ENCODE measurements at regions not wholly inside any gene's neighbourhood (a gene's known extent, or its start where the extent isn't known, plus 50 kb on each side); places are given as distances from the start of the nearest gene placed in this dataset.

DNA sequence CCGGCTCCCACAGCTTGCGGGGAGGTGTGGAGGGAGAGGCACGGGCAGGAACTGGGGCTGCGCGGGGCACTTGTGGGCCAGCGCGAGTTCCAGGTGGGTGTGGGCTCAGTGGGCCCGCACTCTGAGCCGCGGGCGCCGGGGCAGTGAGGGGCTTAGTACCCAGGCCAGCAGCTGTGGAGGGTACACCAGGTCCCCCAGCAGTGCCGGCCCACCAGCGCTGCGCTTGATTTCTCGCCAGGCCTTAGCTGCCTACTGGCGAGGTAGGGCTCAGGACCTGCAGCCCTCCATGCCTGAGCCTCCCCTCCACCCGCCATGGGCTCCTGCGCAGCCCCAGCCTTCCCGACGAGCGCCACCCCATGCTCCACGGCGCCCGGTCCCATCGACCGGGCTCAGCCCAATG is 337.9 kb upstream of the ACVR2A start:
- no peak for DNase-seq (ENCODE audit: low read depth in 2 of 2)

DNA sequence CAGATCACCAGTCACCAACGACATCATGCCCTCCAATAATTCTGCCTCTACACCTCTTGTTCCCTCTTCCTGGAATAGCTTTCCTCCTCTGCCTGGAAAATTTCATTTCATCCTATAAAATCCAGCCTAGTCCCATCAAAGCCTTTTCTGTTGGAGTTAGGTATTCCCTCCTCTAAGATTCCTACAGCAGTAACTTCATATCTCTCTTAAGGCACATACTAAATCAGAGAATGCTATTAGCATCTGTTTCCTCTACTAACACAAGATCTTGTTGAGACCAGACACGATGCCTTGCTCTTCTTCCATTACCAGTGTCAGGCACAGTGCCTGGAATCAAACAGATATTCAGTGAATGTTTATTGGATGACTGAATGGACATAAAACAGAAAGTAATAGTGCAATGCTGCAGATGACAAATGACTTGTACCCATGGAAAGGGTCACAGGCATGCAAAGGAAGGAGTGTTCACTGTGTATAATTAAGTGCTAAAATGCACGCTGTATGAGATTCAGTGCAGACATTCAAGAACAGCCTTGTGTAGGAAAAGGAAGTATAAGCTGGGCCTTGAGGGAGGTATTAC is 342.0 kb upstream of the ACVR2A start:
- DNase-seq (ENCODE audit: low read depth in 2 of 2), result no peak

DNA sequence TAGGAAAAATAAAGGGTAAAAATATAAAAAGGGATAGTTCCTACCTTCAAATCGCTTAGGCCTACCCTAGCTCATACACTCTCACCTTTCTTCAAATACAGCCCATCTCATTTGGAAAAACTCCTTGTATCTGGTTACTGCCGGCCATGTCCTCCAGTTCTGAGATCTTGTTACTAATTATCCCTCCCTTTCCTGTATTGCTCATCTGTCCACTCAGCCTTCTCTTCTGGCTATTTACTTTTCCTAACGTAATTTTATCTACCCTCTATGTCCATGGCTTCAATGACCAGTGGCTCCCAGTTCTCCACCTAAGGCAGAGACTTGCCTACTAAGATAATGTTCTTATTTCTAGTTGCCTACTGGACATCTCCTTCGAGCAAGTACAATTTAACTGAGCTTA is 342.9 kb upstream of the ACVR2A start:
- DNase-seq (ENCODE audit: low read depth in 2 of 2), result no peak

DNA sequence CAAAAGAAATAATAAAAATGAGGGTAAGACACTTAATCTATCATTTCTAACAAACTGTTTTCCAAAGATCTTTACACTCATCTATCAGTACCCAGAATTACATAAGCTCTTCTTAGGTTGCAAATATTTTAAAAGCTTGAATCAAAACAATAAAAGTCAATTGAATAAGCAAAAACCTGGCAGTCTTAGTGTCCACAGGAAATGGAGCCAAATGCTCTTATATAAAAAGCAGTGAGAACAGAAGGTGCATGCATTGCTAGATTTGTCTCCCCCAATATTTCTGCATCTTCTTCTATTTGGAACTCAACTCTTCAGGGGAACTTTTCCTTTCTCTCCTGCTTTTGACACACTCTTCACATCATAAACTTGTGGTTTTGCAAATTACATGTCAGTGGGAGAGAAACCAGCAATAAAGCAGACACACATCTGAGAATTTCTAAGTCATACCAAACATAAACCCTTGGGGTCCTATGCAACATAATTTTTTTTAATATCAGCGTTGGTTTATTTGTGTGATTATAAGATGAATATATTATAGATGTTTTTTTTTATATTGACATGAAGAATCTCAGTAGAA is 343.9 kb upstream of the ACVR2A start:
- no peak for DNase-seq (ENCODE audit: low read depth in 2 of 2)

DNA sequence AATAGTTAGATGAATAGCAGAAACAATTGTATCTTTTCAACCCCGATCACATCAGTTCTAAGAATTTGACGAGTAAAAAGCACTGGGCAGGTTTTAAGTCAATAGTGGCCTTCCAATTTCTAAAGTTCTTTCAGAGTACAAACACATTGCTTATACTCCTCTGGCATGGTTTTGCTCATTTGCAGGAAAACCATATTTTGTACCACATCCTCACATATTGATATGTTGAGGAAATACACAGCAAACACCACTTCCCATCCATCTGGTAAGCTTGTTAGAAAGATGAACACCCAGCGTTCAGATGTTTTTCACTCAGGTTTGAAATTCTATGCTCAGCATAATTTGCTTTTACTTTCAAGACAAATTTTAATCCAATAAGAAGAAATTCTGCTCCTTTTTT is 344.6 kb upstream of the ACVR2A start:
- no peak for DNase-seq (ENCODE audit: low read depth in 2 of 2)

DNA sequence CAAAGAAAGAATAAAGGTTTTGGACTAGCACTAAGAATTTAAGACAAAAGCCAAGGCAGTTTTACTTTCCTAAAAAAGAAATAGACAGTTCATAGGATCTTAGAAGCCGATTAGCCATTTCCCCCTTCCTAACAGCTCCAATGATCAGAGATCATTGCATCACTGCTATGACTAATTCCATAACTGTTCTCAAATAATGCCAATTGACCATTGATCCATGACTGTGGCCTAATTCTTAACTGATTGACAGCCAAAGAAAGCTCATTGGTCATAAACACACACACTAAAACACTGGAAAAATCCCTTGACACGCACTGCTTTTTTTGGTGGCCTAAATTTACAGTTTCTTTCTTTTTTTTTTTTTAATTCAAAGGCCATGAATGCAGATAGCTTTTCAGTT is 345.0 kb upstream of the ACVR2A start:
- no peak for DNase-seq (ENCODE audit: low read depth in 2 of 2)

DNA sequence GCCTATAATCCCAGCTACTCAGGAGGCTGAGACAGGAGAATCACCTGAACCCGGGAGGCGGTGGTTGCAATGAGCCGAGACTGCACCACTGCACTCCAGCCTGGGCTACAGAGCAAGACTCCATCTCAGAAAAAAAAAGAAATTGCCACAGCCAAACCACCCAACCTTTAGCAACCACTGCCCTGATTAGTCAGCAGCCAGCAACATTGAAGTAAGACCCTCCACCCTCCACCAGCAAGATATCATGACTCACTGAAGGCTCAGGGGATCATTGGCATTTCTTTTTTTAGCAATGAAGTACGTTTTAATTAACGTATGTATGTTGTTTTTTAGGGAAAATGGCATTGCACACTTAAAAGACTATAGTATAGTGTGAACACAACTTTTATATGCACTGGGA is 349.1 kb upstream of the ACVR2A start:
- DNase-seq (ENCODE audit: low read depth in 2 of 2), result no peak

DNA sequence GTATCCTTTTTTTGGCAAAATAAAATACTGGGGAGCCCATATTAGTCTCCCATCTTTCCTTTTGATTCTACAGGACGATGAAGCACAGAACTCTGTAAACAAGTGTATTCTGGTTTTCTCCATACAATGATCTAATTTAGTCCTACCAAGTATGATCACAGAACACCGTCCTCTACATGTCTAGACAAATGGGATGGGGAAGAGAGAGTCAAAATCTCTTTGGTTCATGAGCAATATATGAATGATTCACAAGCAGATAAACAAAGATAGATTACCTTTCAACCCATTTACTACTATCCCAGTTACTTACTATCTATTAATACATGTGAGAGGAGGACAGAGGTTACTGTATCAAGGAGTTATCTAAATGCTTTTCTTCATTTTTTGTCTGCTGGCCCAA is 352.4 kb upstream of the ACVR2A start:
- no peak for DNase-seq (ENCODE audit: low read depth in 2 of 2)

DNA sequence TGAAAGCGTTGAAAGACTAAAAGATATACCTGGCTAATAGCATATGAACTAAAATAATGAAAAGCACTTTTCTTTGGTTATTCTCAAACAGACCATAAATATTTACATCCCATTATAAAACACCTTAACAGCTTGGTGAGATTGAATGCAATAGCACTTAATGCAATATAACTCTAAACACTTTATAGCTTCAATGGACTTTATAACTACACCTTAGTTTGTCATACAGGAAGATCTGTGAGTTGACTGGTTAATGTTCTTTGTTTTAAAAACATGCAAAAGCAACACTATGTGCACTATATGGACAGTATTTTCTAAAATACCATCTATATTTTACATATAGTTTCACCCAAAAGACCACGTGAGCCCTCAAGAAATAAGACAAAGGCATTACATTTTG is 353.3 kb upstream of the ACVR2A start:
- DNase-seq (ENCODE audit: low read depth in 2 of 2), result no peak

DNA sequence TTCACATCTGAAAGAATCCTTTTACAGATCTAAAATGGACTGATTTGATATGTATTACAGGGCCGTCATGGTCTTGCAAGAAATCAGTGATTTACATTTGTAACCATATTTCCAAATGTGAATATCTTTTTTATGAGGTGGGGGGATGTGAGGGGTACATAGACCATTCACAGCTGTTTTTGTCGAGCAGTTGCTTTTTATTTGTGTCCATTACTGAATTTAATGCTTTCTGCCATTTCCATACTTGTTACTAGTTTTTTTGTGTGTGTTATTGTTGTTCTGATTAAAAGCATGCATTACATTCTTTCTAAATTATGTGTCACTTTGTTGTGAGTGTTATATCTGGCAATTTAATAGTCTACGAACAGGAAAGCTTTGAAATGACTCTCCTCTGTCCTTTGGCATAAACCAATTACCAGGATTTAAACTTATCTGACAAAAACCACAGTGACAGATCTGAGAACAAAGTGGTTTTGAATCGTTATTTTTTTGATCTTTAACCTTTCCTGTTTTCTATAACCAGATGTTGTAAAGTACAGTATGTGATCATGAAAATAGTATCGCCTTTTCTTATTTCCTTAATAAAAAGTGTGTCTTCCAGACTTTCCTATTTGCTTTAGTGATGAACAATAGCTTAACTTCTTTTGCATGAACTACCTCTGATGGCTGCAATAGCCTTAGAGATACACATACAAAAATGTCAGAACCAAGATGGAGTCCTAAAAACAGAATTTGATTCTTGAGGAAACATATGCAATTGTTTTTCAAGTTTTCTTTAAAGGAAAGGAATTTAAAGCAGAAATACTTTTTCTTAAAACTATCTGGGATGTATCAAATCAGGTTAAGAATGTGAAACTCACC is 354.2 kb upstream of the ACVR2A start:
- no peak for DNase-seq (ENCODE audit: low read depth in 2 of 2)

DNA sequence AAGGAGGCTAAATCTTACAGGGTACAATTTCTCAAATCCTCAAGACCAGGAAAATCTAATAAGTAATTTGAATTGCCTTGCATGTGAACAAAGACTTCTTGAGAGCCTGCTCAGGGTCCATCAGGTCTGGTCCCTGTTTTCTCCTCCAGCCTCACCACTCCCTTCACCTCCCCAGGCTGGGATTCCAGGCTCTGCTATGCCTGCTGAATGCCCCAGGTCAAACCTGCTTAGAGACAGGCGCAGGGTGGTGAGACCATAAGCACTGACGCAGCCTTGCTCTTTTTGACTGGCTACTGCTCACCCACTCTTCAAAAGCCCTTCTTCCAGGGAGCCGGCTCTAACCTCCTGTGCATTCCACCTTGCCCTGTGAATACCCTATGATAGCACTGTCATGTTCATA is 356.4 kb upstream of the ACVR2A start:
- DNase-seq (ENCODE audit: low read depth in 2 of 2), result no peak

DNA sequence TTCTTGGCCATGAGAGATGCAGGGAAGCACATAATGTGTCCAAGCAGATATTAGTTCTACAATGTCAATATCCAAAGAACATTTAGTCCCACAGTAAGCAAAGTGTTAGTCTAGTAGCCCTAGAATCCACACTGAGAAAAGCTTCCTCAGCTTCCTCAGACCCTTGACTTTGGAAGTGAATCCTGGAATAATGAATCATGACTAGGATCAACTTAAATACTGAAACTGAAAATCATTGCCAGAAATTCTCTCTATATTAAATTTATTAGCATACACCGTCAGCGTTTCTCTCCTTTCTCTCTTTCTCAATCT is 356.9 kb upstream of the ACVR2A start:
- DNase-seq (ENCODE audit: low read depth in 2 of 2), result no peak

DNA sequence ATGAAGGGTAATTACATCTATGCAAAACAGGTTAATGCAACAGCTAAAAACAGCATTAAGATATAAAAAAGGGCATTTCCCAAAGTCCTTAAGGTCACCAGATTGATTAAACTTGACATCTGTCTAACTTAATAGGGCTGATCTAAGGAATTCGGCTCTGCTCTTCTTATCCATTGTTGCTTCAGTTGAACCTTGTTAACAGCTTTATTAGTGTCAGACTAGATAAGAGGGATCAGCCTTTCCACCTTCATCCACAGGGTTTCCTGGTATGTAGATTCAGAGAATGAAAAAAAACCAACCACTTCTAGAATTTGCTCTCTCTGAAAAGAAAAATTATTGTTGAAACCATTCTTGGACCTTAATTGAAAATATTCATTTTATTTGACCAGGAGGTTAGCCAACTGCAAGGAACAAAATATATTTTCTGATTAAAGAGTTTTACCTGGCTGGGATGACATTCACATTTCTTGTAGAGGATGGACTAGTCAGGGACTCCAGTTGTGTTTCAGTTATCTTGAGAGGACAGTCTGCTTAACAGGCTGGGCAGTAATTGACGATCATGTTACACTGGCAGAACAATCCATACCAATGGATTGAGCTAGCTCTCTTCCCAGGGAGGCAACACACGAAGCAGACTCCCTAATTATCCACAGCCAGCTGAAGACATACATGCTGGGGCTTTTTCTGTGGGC is 357.4 kb upstream of the ACVR2A start:
- DNase-seq (ENCODE audit: low read depth in 2 of 2), result no peak

DNA sequence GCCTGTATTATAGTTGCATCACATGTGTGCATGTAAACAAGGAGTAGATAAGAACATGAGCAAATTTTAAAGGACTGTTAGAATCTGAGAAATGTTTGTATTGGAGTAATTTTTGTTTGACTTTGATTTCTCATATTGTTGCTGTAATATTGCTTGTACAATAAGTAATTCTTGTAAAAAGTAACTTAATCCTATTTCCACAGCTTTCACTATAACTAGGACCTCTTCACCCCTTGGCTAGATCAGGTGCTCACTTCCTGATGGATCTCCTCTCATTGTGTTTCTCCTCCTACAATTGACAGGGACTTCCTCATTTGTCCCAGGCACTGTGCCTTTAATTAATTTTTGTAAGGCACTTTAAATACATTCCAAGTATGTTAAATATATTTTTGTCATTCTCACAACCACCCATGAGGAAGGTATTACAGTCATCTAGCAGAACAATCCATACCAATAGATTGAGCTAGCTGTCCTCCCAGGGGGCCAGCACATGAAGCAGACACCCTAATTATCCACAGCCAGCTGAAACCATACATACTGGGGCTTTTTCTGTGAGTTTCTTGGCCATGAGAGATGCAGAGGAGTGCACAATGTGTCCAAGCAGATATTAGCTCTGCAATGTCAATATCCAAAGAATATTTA is 359.5 kb upstream of the ACVR2A start:
- no peak for DNase-seq (ENCODE audit: low read depth in 2 of 2)

DNA sequence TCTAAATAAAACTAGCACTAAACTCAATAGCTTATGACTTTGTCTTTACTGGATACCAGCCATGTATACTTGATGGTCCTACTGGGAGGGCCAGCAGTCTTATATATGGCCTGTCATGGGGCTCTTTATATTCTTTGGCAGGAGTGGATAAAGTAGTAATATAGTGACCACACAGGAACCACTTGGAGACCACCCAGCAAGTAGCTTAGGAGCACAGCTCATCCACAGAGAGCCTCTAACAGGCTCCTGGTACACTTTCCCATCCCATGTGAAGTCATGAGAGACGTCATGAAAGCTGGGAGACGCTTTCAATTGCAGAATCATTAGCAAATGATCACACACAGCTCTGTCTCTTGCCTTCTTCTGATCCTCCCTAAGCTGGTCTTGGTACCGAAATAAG is 360.9 kb upstream of the ACVR2A start:
- no peak for DNase-seq (ENCODE audit: low read depth in 2 of 2)

DNA sequence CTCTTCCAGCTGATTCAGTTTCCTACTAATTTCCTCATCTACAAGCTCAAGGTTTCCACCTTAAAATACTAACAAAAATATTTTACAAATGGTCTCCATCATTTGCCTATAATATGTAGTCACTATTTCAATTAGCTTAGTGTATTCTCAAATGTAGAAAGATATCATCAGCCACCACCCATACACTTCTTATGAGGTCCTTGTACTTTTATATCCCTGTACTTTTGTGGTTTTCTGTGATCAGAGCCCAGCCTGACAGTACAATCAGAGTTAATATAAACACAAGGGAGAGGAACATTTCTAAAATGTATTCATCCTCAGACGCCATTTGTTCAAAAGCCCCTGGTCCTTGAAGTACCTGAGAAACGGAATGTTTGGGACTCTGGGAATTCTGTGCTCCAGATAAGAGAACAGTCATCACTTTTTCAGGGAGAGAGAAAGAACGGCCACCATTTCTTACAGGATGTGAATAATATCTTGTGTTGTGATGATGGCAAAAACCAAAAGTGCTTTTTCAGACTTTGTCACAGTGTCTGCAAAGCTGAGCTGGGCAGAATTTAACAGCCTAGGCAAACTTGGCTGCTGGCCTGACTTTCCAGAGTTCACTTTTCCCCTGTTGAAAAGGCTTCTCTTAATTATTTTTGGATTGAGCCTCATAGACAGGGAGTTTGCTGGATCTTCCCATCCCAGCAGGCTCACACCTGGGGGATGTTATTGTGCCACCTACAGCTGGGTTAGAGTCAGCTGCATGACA is 361.7 kb upstream of the ACVR2A start:
- no peak for DNase-seq (ENCODE audit: low read depth in 2 of 2)

DNA sequence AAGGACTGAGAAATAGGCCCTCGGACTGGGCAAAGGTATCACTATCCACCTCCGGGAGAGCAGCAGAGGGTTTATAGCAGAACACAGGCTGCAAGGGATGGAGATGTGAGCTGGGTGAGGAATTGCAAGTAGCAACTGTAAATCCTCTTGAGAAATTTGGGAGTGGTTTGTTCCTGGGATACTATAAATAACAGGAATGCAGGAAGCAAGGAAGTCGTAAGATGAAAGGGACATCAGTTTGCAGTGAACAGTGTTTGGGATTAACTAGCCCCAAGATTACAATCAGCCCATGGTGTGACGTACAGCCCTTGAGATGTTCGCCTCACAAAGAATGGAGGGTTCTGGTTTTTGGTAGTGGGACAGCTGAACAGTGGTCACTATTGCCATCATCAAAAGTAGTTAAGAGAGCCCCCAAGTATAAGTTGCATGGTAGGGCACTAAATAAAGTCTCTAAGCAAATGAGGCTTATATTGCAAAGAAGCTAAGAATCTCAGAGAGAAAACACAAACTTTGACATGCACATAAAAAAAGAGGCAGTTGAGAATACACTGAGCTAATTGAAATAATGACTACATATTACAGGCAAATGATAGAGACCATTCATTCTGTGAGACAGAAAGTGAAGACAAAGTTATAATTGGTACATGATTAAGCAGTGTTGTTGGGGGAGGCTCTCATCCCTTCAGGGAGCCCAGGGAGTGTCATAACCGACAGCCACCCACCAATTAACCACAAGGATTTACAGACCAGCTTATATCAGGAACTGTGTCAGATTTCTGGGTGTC is 362.5 kb upstream of the ACVR2A start:
- no peak for DNase-seq (ENCODE audit: low read depth in 2 of 2)

DNA sequence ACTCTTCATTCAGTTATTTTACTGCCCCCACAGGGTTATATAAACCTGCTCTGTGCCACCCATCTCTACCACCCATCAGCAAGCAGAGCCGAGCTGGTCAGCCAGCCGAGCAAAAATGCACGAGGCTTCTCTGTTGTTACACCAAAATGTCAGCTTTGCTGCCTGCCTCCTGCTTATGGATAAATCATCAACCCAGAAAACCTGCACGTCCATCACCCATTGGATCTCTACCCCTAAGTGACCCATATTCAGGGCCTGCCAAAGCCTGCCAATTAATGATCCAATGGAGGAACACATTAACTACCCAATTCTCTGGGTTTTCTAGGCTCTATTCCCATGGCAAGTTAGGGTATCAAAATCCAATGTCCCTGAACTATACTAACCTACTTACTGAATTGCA is 365.5 kb upstream of the ACVR2A start:
- DNase-seq (ENCODE audit: low read depth in 2 of 2), result no peak

DNA sequence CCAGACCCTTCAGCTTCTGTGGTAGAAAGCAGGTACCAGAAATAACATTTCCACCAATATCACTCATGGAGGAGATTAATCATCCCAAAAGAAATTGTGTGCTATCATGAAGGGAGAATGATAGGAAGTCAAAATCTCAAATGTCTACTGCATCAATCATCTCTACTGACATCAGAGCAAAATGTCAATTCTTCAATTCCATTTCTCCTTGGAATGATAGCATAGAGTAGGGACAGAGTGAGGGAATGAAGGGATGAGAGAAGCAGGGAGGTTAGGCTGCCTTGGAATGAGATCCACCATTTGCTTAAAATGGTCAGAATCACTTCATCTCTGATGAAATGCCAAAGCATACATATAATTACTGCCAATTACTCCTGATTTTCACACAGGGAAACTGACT is 371.8 kb upstream of the ACVR2A start:
- DNase-seq (ENCODE audit: low read depth in 2 of 2), result no peak

DNA sequence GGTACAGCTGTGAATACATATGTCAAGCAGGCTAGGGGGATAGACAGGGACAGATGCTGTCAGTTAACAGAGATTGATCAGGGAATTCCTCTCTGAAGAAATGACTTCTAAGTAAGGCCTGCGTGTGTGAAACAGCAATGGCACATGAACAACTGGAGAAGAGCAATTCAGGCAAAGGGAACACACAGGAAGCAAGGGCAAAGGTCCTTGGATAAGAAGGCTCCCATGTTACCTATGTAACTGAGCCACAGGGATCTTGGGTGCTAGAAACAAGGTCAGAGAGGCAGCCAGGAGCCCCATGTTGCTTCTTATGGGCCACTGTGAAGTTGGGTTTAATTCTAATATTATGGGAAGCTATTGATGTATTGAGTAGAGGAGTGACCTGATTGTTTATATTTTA is 373.7 kb upstream of the ACVR2A start:
- no peak for DNase-seq (ENCODE audit: low read depth in 2 of 2)

DNA sequence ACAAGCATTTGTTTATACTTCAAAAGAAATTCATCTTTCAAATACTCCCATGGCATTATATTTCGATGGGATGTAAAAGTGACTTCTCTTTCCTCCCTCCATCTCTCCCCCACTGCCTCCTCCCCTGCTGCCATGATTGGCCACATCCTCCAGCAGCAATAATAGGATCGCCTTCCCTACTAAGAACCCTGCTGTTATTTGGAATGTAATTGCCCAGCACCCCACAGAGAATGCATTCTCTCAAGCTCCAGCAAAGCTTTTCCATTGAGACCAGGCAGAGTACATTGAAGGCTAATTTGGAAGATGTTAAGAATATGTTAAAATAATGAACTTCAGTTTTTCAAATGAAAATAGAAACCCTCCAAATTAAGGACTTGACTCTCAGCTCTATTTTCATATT is 375.4 kb upstream of the ACVR2A start:
- DNase-seq (ENCODE audit: low read depth in 2 of 2), result no peak

All from lung microvascular endothelial cell (primary cell).